IPS-NIHi7 (cell line): ENCODE measurements at regions not wholly inside any gene's neighbourhood (a gene's known extent, or its start where the extent isn't known, plus 50 kb on each side); places are given as distances from the start of the nearest gene placed in this dataset.

Experiments used
- DNase-seq: peaks from one replicate; pipeline ENCODE4 v3.0.0; 2012; ENCODE audit warnings: mixed read lengths; ENCODE audit errors: extremely low spot score

GRCh38 chr1:81330521-81330920 is 470.2 kb upstream of the ADGRL2 start:
- DNase-seq, result no peak

DNA sequence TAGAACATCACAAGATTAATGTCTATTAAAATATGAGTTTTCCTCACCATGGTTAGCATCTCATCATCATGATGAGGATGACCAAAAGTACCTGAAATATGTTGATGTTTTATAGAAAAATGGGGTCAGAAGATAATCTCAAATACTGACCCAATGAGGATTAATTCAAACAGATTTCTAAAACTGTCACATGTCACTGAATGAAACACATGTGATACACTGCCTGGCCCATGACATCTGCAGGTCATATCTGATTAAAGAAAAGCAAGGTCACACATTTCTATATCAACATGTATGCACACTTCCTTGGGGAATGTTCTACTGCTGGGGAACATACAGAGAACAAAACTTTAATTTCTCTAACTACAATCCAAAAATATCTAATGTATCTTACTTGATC is 470.6 kb upstream of the ADGRL2 start:
- DNase-seq, result no peak

DNA sequence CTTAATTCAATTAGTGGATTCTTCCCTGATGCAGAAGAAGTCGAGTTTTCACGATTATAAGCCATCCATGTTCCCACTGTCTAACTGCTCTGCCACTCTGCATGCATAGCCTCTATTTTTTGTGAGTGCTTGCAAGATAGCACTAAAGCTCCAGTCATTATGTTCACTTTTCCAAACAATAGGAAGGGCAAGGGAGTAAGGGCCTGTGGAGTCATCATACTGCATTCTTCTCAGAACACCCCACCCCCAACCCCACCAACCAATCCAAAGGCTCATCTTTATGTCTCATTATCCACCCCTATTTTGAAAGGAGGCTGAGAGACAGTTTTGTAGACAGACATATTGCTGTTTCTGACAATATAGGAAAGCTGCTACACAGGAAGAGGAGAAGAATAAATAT is 471.7 kb upstream of the ADGRL2 start:
- no peak for DNase-seq

DNA sequence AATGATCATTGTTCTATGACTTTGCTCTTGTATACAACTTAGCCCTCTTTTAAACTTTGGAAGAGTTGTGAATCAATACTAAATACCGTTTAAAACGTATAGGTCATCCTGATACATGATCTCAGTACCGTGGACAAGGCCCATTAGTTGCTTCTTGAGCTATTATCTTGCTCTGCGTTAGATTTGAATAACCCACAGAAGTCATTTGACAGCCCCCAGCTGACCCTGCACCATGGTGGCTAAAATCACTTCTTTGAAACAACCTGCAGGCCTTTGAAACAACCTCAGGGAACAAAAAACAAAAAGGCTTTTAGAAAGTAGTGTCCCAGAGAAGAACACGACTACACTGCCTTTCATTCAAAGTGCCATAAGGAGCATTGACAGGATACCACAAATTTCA is 473.0 kb upstream of the ADGRL2 start:
- no peak for DNase-seq

GRCh38 chr1:81327103-81327710 is 473.5 kb upstream of the ADGRL2 start:
- no peak for DNase-seq

DNA sequence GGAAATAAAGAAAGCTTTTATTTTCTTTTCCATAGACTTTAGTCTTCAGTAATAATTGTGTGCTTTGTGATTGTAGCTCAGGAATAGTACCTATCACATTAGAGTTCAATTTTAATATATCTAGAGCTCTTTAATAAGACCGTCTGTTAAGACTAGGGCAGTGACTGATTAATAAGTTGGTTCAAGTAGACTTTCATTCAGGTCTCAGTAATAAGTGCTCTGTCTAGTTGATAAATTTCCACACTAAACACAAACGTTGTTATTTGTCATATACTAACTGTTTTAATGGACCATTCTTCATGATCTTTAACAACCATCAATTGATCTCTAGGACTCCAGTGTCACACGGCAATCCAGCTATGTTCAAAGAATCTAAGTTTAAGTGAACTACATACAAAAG is 474.5 kb upstream of the ADGRL2 start:
- DNase-seq, result no peak

- DNase-seq, result no peak
Observed at GRCh38 chr1:81325397-81325796, 475.3 kb upstream of the ADGRL2 start.

DNA sequence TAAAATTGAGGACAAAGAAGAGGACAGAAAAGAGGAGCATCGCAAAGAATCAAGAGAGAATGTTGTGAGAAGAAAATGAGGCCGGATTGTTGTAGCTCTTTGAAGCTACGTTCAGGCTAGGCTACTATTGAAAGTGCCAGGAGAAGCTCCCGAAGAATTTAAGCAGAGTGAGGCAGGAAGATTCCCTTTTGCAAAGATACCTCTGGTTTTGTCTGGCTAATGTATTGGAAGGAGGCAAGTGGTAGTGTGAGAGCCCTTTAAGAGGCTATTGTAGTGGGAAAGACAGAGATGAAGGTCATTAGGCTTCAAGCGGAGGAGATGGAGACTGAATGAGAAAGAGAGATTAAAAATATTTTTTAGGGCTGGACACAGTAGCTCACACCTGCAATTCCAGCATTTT is 476.9 kb upstream of the ADGRL2 start:
- no peak for DNase-seq

DNA sequence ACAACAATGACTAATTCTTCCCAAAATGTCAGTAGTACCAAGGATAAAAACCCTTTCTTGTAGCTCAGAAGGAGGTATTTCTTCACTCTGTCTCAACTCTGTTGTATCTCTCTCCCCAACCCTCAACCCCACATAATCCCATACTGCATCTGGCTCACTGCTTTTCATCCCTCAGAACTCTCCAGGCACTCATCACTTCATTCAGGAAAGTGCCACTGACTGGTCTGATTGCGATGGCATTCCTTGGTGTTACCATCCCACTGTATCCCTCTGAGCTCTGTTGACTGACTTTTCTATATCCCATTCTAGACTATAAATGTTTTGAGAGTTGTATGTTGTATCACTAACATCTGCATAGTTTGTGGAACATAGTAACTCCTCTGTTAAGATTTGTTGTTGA is 483.5 kb upstream of the ADGRL2 start:
- DNase-seq, result no peak

DNA sequence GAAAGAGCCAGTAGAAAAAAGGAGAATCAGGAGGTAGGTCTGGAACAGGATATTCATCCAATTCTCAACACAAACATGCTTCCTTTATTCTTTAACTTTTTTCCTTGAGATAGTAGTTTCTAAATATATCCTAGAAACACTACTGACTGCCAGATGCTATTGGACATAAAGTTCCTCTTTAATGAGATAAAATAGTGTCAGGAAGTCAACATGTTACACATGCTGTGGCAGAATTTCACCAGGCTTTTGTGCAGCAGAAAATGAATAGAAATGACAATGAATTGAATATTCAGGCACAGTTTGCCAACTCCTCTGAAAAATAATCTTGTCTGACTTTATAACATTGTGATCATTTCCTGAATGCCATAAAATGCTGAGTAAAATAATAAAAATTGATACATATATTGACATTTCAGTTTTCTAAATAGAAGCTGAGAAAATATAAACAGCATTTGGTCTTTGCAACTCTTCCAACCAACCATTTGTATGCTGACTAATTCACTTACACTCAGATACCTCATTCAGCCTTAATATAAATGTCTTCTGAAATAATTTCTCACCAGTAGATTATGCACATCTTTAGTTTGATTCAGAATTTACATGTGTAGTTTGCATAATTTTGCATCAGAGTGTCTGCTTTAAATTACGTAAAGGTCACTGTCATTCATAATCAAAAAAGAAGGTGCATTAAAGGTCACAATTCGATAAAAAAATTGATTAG is 486.1 kb upstream of the ADGRL2 start:
- no peak for DNase-seq

DNA sequence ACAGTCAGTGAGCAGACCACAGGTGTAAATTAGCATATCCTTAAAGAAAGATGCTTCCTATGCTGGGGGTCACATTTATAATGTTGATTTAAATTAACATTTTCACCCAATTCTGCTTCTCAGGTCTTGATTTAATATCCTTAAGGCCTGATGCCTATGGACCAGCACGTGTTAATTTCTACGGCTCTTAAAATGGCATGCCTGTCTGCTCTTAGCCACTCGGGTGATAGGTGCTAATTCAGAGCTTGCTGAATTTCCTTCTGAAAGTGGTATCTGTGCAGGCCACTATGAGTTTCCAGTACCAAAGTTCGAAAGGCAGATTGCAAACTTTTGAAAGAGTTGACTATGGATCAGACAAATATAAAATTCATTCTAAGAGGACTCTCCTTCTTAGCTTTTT is 487.4 kb upstream of the ADGRL2 start:
- DNase-seq, result no peak

DNA sequence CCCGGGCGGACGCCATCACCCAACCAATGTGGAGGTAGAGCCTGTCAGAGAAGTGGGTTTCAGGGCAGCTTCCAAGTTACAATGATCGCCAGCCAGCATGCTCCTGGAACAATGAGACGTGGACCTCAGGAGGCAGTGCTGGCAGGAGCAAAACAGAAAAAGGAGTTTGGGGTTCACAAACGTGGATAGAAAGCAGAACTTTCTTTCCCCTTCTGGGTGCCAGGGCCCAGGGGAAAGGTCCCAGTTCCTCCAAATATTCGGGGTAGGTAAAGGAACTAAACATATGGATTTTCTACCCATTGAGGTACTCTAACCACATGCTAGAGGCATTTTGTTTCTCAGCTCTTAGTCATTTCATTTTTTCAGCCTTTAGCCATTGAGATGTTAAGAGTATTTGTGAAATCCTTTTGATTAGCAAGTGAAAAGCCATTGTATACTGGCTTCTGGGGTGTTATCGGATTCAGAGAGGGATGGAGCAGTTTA is 488.4 kb upstream of the ADGRL2 start:
- DNase-seq, result peak; percentile 26

DNA sequence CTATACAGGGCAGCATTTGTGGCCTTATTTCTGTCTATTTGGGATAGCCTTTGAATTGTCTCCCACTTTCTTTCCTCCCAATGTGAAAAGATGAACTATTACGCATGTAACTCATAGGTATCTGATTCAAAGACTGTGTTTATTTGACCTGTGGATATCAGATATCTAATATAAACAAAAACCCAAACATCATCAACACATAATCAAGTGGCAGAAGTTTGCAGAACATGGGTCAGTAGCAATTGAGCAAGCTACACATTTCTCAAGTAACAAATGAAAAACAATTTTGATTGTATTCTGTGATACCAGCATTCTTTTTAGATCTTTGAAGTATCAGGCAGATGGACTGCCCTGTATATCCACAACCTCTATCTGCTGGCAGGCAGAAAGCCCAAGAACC is 490.5 kb upstream of the ADGRL2 start:
- DNase-seq, result no peak

GRCh38 chr1:81308191-81308590 is 492.5 kb upstream of the ADGRL2 start:
- no peak for DNase-seq

DNA sequence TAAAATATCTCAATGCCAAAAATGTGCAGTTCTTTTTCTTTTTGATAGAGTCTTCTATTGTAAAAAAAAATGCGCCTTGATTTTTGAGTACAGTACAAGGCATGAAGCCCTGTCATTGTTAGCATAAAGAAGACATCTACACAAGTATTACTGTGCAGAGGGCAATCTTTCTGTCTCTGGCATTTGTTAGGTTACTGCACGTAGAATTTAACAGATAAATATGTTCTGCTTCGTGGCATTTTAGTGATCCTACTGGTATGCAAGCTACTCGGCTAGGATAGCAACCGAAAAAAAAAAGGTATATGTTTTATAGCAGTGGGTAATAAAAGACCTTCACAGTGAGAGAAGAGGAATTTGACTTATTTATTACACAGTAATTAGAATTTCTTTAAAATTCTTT is 492.9 kb upstream of the ADGRL2 start:
- no peak for DNase-seq

DNA sequence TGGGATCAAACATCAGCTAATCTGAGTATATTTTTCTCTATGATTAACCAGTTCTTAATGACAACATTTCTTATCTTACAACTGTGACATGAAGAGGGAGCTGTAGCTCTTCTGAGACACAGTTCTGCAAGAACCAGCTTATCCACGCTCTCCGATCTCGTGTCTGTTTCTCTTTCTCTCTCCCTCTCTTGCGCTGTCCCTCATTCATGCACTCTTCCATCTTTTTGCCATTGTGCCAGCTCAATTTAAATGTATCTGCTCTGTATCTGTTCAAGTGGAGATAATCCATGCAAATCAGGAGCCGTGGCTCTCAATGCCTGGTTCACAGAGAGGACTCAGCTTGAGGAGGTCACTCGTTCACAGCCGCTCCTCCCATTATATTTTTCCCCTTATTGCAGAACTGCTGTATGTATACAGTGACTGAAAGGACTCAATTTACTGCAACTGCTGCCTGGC is 494.7 kb upstream of the ADGRL2 start:
- DNase-seq, result peak; percentile 40

- no peak for DNase-seq
Observed at GRCh38 chr1:81304187-81304586, 496.5 kb upstream of the ADGRL2 start.

GRCh38 chr1:81299892-81300291 is 500.8 kb upstream of the ADGRL2 start:
- DNase-seq, result no peak

DNA sequence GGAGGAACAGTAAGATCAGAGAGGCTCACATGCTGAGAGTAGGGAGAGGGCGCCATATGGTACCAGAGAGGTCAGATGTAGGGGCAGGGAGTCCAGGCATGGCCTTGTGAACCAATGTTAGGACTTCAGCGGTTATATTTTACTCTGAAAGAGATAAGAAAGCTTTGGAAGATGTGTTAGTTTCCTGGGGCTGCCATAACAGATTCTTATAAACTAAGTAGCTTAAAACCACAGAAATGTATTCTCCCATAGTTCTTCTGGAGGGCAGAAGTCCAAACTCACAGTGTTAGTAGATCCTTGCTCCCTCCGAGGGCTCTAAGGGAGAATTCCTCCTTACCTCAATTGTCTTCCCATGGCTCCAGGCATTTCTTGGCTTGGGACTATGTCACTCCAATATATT is 502.5 kb upstream of the ADGRL2 start:
- no peak for DNase-seq

GRCh38 chr1:81296601-81297000 is 504.1 kb upstream of the ADGRL2 start:
- no peak for DNase-seq

- DNase-seq, result no peak
Observed at GRCh38 chr1:81290326-81290725, 510.4 kb upstream of the ADGRL2 start.

DNA sequence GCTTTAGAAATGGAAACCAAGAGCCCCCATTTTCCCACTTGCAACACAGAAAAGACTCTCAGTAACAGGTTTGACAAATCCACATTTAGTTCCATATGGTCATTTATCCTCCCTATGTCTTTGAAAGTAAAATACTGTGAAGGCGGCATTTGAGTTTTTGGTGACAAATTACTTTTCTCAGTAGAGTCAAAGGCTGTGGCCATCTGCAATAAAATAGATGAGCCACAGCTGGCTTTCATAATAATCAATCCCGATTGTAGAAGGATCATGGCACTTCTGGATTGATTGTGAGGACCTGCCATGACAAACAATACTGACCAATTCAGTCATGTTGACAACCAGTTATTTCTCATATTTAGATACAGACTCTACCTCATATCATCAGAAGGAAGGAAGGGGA is 512.0 kb upstream of the ADGRL2 start:
- DNase-seq, result no peak

- no peak for DNase-seq
Observed at GRCh38 chr1:81287411-81288080, 513.2 kb upstream of the ADGRL2 start.
